CD4-positive, alpha-beta T cell (primary cell): ENCODE measurements at regions not wholly inside any gene's neighbourhood (a gene's known extent, or its start where the extent isn't known, plus 50 kb on each side); places are given as distances from the start of the nearest gene placed in this dataset.
"Not testable (repeated sequence)": the region's sequence is repeated elsewhere in the genome, so short reads cannot be mapped to it uniquely, and the experiment has no call there.

Experiments used
- ATAC-seq: fragments of 200-7000 bp; cut with Tn5 transposase; one replicate; pipeline ENCODE4 v1.10.0; 2022; ENCODE audit warnings: mild to moderate bottlenecking; ENCODE audit not compliant: poor library complexity
- CTCF ChIA-PET: fragments of 350-600 bp; sonication (Branson Sonifier 250); formaldehyde crosslinking; loops from one replicate; lab custom pipeline; 2021; ENCODE audit warnings: antibody characterized with exemption, inconsistent platforms; lab: Charles Lee
- POLR2A ChIA-PET: fragments of 350-600 bp; sonication (Branson Sonifier 250); formaldehyde crosslinking; loops from one replicate; lab custom pipeline; 2021; ENCODE audit warnings: antibody characterized with exemption, inconsistent platforms; lab: Charles Lee
- DNase-seq, 14 experiments: peaks; one replicate each; pipeline ENCODE4 v3.0.0-alpha.2; 2013 to 2020; ENCODE audit warnings: mixed read lengths in 2 of 14
- H3K27ac ChIP-seq, 2 donors: one replicate each; pipeline versions ENCODE4 v1.5.1 to v1.7.0; 2013; ENCODE audit warnings: low read length in 2 of 2, low read depth in 1 of 2, mild to moderate bottlenecking in 1 of 2
- H3K27me3 ChIP-seq, 2 experiments: 1 replicate in 1 of 2; 2 replicates in 1 of 2; pipeline versions ENCODE4 v1.6.1 to v1.7.0; 2013; ENCODE audit warnings: low read length in 2 of 2, control low read depth in 1 of 2, mild to moderate bottlenecking in 1 of 2, moderate library complexity in 1 of 2; ENCODE audit not compliant: insufficient read depth in 2 of 2, control insufficient read depth in 1 of 2
- H3K36me3 ChIP-seq: one replicate; pipeline ENCODE4 v1.6.1; 2013; ENCODE audit warnings: low read length, control low read depth; ENCODE audit not compliant: insufficient read depth
- H3K4me1 ChIP-seq: one replicate; pipeline ENCODE4 v1.6.1; 2013; ENCODE audit warnings: low read length, control low read depth; ENCODE audit not compliant: insufficient read depth
- H3K4me3 ChIP-seq: one replicate; pipeline ENCODE4 v1.5.1; 2013; ENCODE audit warnings: mild to moderate bottlenecking, low read length, moderate library complexity
- H3K9me3 ChIP-seq, 2 experiments: 1 replicate in 1 of 2; 2 replicates in 1 of 2; pipeline versions ENCODE4 v1.6.1 to v1.7.0; 2013; ENCODE audit warnings: low read length in 2 of 2, mild to moderate bottlenecking in 2 of 2, control low read depth in 1 of 2, moderate library complexity in 1 of 2; ENCODE audit not compliant: control insufficient read depth in 1 of 2, insufficient read depth in 1 of 2
- H3K27ac Mint-ChIP-seq: one replicate; pipeline ENCODE4 v1.8.0; 2020; ENCODE audit warnings: mixed read lengths
- H3K27me3 Mint-ChIP-seq: one replicate; pipeline ENCODE4 v1.8.0; 2021; ENCODE audit warnings: mixed read lengths
- H3K36me3 Mint-ChIP-seq: one replicate; pipeline ENCODE4 v1.8.0; 2021; ENCODE audit warnings: low read depth, mixed read lengths
- H3K4me1 Mint-ChIP-seq: one replicate; pipeline ENCODE4 v1.8.0; 2021; ENCODE audit warnings: low read depth, mixed read lengths
- H3K4me3 Mint-ChIP-seq: one replicate; pipeline ENCODE4 v1.8.0; 2020; ENCODE audit warnings: mild to moderate bottlenecking, mixed read lengths
- H3K9me3 Mint-ChIP-seq: one replicate; pipeline ENCODE4 v1.8.0; 2020; ENCODE audit warnings: mixed read lengths
- CTCF ChIP-seq: fragments of 200-600 bp; IDR thresholded peaks from one replicate; pipeline ENCODE4 v1.8.0; 2022; ENCODE audit warnings: antibody characterized with exemption, mild to moderate bottlenecking
- intact Hi-C, 2 experiments: fragments of 100-400 bp; cut with DNase I in 1 of 2; cut with micrococcal nuclease in 1 of 2; formaldehyde crosslinking; loops; one replicate each; pipeline versions ENCODE4 v1.15.1 to v1.9.0; 2023 to 2025; cut with DNase I, micrococcal nuclease

DNA sequence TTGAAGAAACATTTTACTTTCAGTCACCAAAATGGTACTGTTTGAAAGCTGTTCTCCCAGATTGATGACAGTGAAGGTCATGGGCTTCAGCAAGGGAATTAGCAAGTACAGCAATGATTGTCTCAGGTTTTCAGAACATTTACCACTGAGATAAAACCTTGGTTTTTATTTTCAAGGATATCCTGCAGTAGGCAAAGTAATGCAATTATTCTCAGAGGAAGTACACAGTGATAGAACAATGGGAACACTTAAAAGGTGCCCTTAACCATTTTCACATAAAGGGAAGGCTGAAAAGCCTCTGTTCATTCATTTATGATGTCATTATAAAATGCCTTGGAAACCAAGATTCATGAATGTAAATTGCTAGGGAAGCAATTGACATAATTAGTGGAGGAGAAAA is 471.8 kb upstream of the ACO1 start:
- ChIA-PET POLR2A (no interaction called here), CTCF (no interaction called here)
- TF ChIP-seq CTCF, result no peak
- Mint-ChIP-seq H3K9me3 (no peaks in the 10 kb centered on the region), H3K4me1 (no peaks in the 10 kb centered on the region), H3K27me3 (no peaks in the 10 kb centered on the region), H3K27ac (no peak overlapping the region), H3K4me3 (no peak overlapping the region), H3K36me3 (no peaks in the 10 kb centered on the region)
- no peaks in the 10 kb centered on the region for H3K9me3 ChIP-seq
- ATAC-seq (no peak), DNase-seq (no peak)
- H3K27ac ChIP-seq, result no peak overlapping the region
- no peaks in the 10 kb centered on the region for H3K4me1 ChIP-seq
- no peaks in the 10 kb centered on the region for H3K27me3 ChIP-seq
- H3K36me3 ChIP-seq, result no peaks in the 10 kb centered on the region
- no peak overlapping the region for H3K4me3 ChIP-seq
- intact Hi-C loops, result no loop called here

- ATAC-seq (no peak), DNase-seq (no peak)
- Mint-ChIP-seq H3K4me3 (no peak overlapping the region), H3K27me3 (no peaks in the 10 kb centered on the region), H3K4me1 (no peaks in the 10 kb centered on the region), H3K36me3 (no peaks in the 10 kb centered on the region), H3K27ac (no peak overlapping the region), H3K9me3 (no peaks in the 10 kb centered on the region)
- TF ChIP-seq CTCF, result no peak
- CTCF ChIA-PET, result interaction anchor here (0.8 kb wide), 1 partner anchor 11 kb away, joined by 3 read pairs; no protein-coding TSS in a partner anchor
- Histone ChIP-seq H3K4me1 (no peaks in the 10 kb centered on the region), H3K4me3 (no peak overlapping the region), H3K36me3 (no peaks in the 10 kb centered on the region), H3K9me3 (no peaks in the 10 kb centered on the region), H3K27ac (no peak overlapping the region), H3K27me3 (no peaks in the 10 kb centered on the region)
- POLR2A ChIA-PET, result no interaction called here
- intact Hi-C loops, result no loop called here
Observed at GRCh38 chr9:31916591-31917241, 467.7 kb upstream of the ACO1 start.

GRCh38 chr9:31937737-31938136 is 446.7 kb upstream of the ACO1 start:
- intact Hi-C loops, result loop anchor here in 1 of 2 experiments (10.0 kb wide), 1 partner anchor 53 kb away; no protein-coding TSS in a partner anchor
- H3K27me3 Mint-ChIP-seq, DNase-seq, H3K27me3 ChIP-seq, H3K4me3 Mint-ChIP-seq, POLR2A ChIA-PET, CTCF ChIA-PET, ATAC-seq, H3K4me3 ChIP-seq, H3K9me3 Mint-ChIP-seq, H3K36me3 ChIP-seq, H3K4me1 ChIP-seq, H3K36me3 Mint-ChIP-seq, H3K27ac ChIP-seq, H3K9me3 ChIP-seq, H3K4me1 Mint-ChIP-seq, H3K27ac Mint-ChIP-seq: not testable (repeated sequence)

DNA sequence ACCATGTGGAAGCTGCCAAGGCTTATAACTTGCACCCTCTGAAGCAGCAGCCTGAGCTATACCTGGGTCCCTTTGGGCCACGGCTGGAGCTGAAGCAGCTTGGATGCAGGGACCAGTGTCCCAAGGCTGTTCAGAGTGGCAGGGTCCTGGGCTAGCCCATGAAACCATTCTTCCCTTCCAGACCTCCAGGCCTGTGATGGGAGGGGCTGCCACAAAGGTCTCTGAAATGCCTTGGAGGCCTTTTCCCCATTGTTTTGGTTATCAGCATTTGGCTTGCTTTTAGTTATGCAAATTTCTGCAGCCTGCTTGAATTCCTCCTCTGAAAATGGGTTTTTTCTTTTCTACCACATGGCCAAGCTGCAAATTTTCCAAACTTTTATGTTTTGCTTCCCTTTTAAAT is 433.7 kb upstream of the ACO1 start:
- no peak for DNase-seq
- intact Hi-C loops, result no loop called here
- no peaks in the 10 kb centered on the region for H3K27me3 ChIP-seq
- CTCF ChIA-PET, result no interaction called here
- no peaks in the 10 kb centered on the region for H3K4me1 Mint-ChIP-seq
- H3K27me3 Mint-ChIP-seq, result no peaks in the 10 kb centered on the region
- no peak for ATAC-seq
- no peak overlapping the region for H3K27ac Mint-ChIP-seq
- no peaks in the 10 kb centered on the region for H3K4me1 ChIP-seq
- no peak for TF ChIP-seq CTCF
- H3K9me3 Mint-ChIP-seq, result no peaks in the 10 kb centered on the region
- H3K36me3 ChIP-seq, result no peaks in the 10 kb centered on the region
- peaks cover 0 to 4% of the 10 kb centered on the region in 2 experiments for H3K9me3 ChIP-seq
- H3K4me3 Mint-ChIP-seq, result no peak overlapping the region
- no peak overlapping the region for H3K4me3 ChIP-seq
- POLR2A ChIA-PET, result no interaction called here
- no peaks in the 10 kb centered on the region for H3K36me3 Mint-ChIP-seq
- H3K27ac ChIP-seq, result no peak overlapping the region
